CD14-positive monocyte (primary cell): ENCODE measurements at regions not wholly inside any gene's neighbourhood (a gene's known extent, or its start where the extent isn't known, plus 50 kb on each side); places are given as distances from the start of the nearest gene placed in this dataset.

Experiments
- DNase-seq, 3 donors: peaks; one replicate each; pipeline ENCODE4 v3.0.0-alpha.2; 2011 to 2022
- H2AFZ ChIP-seq: 2 replicates; pipeline ENCODE4 v1.6.0; 2012; ENCODE audit warnings: mild to moderate bottlenecking, low read depth, low read length, inconsistent platforms; ENCODE audit not compliant: insufficient read depth, poor library complexity, severe bottlenecking
- H3K27ac ChIP-seq, 2 donors: 1 replicate in 1 of 2; 2 replicates in 1 of 2; pipeline ENCODE4 v1.5.1; 2012 to 2013; ENCODE audit warnings: low read length in 2 of 2, control low read depth in 1 of 2, inconsistent platforms in 1 of 2, low read depth in 1 of 2, mild to moderate bottlenecking in 1 of 2
- H3K27me3 ChIP-seq, 2 donors: one replicate each; pipeline versions ENCODE4 v1.6.0 to v1.6.1; 2011 to 2013; ENCODE audit warnings: low read length in 2 of 2; ENCODE audit not compliant: control insufficient read depth in 2 of 2, insufficient read depth in 2 of 2
- H3K36me3 ChIP-seq, 2 donors: replicated peaks in 1 of 2; 1 replicate in 1 of 2; 2 replicates in 1 of 2; pipeline versions ENCODE4 v1.5.1 to v1.6.1; 2012 to 2013; ENCODE audit warnings: low read length in 2 of 2, control low read depth in 1 of 2, inconsistent platforms in 1 of 2, mild to moderate bottlenecking in 1 of 2; ENCODE audit not compliant: insufficient read depth in 2 of 2, control insufficient read depth in 1 of 2
- H3K4me1 ChIP-seq, 2 donors: 1 replicate in 1 of 2; 2 replicates in 1 of 2; pipeline versions ENCODE4 v1.5.1 to v1.6.1; 2012 to 2013; ENCODE audit warnings: low read length in 2 of 2, control low read depth in 1 of 2, inconsistent platforms in 1 of 2, mild to moderate bottlenecking in 1 of 2, moderate library complexity in 1 of 2; ENCODE audit not compliant: insufficient read depth in 2 of 2, control insufficient read depth in 1 of 2
- H3K4me2 ChIP-seq: replicated peaks from 2 replicates; pipeline ENCODE3; 2012; ENCODE audit warnings: low read length, moderate library complexity, mild to moderate bottlenecking; ENCODE audit not compliant: poor library complexity, severe bottlenecking; ENCODE audit errors: extremely low read depth
- H3K4me3 ChIP-seq, 3 experiments: fragments of 200-600 bp in 1 of 3; sonication (generic) in 1 of 3; replicated peaks in 1 of 3; 1 replicate in 2 of 3; 2 replicates in 1 of 3; pipeline ENCODE4 v1.5.1; 2011 to 2013; ENCODE audit warnings: low read length in 3 of 3, mild to moderate bottlenecking in 3 of 3, control low read depth in 2 of 3, low read depth in 2 of 3, inconsistent platforms in 1 of 3, moderate library complexity in 1 of 3
- H3K79me2 ChIP-seq: 2 replicates; pipeline ENCODE4 v1.6.0; 2012; ENCODE audit warnings: mild to moderate bottlenecking, control low read depth, inconsistent platforms, low read length, moderate library complexity; ENCODE audit not compliant: insufficient read depth
- H3K9ac ChIP-seq: 2 replicates; pipeline ENCODE4 v1.6.0; 2017; ENCODE audit warnings: low read length, mild to moderate bottlenecking; ENCODE audit not compliant: insufficient read depth, poor library complexity, severe bottlenecking
- H3K9me3 ChIP-seq, 2 donors: replicated peaks in 1 of 2; 1 replicate in 1 of 2; 2 replicates in 1 of 2; pipeline versions ENCODE4 v1.5.1 to v1.6.1; 2012 to 2013; ENCODE audit warnings: low read length in 2 of 2, control low read depth in 1 of 2; ENCODE audit not compliant: control insufficient read depth in 1 of 2, insufficient read depth in 1 of 2
- H4K20me1 ChIP-seq: 2 replicates; pipeline ENCODE4 v1.6.0; 2012; ENCODE audit warnings: mild to moderate bottlenecking, low read length, control low read depth, moderate library complexity; ENCODE audit not compliant: insufficient read depth
- H3K27ac Mint-ChIP-seq, 7 donors: one replicate each; pipeline ENCODE4 v1.8.0; 2020; ENCODE audit warnings: mild to moderate bottlenecking in 7 of 7, mixed read lengths in 7 of 7, moderate library complexity in 6 of 7, inconsistent platforms in 2 of 7
- H3K27me3 Mint-ChIP-seq, 3 donors: one replicate each; pipeline ENCODE4 v1.8.0; 2021 to 2022; ENCODE audit warnings: low read depth in 3 of 3, mild to moderate bottlenecking in 3 of 3, mixed read lengths in 3 of 3, moderate library complexity in 3 of 3, inconsistent platforms in 1 of 3
- H3K36me3 Mint-ChIP-seq, 2 donors: one replicate each; pipeline ENCODE4 v1.8.0; 2020; ENCODE audit warnings: mixed read lengths in 2 of 2, inconsistent platforms in 1 of 2, mild to moderate bottlenecking in 1 of 2
- H3K4me1 Mint-ChIP-seq: one replicate; pipeline ENCODE4 v1.8.0; 2020; ENCODE audit warnings: mild to moderate bottlenecking, mixed read lengths
- H3K4me3 Mint-ChIP-seq, 2 donors: one replicate each; pipeline ENCODE4 v1.8.0; 2020; ENCODE audit warnings: mild to moderate bottlenecking in 2 of 2, mixed read lengths in 2 of 2, moderate library complexity in 1 of 2
- H3K9me3 Mint-ChIP-seq, 7 donors: one replicate each; pipeline ENCODE4 v1.8.0; 2020 to 2022; ENCODE audit warnings: mixed read lengths in 7 of 7, mild to moderate bottlenecking in 6 of 7, moderate library complexity in 6 of 7, inconsistent platforms in 2 of 7
- CTCF ChIP-seq: fragments of 200-600 bp; IDR thresholded peaks from one replicate; pipeline ENCODE4 v1.8.0; 2022; ENCODE audit warnings: antibody characterized with exemption, mild to moderate bottlenecking
- WGBS: methylation state at CpG from one replicate; pipeline ENCODE4 v1.1.5; 2013; ENCODE audit warnings: missing lambda C conversion rate; ENCODE audit not compliant: insufficient coverage; 5-methylcytosine and 5-hydroxymethylcytosine counted together
- intact Hi-C, 2 donors: fragments of 100-400 bp; cut with micrococcal nuclease; formaldehyde crosslinking; loops; one replicate each; pipeline versions ENCODE4 v1.15.0 to v1.15.1; 2023

- WGBS: 92% methylated on average over 3 of the region's 4 CpGs
- intact Hi-C loops: no loop called here
- Histone ChIP-seq H3K9me3 (no peaks in the 10 kb centered on the region), H3K27ac (no peak overlapping the region), H3K4me3 (no peak overlapping the region), H3K9ac (no peak overlapping the region), H3K79me2 (no peaks in the 10 kb centered on the region), H3K4me1 (no peaks in the 10 kb centered on the region), H2AFZ (no peak overlapping the region), H3K27me3 (no peaks in the 10 kb centered on the region), H3K36me3 (no peaks in the 10 kb centered on the region), H4K20me1 (no peaks in the 10 kb centered on the region), H3K4me2 (no peak overlapping the region)
- Mint-ChIP-seq H3K27me3 (peaks cover 0 to 3% (median 2%) of the 10 kb centered on the region in 3 donors), H3K4me3 (no peak overlapping the region), H3K36me3 (no peaks in the 10 kb centered on the region), H3K4me1 (no peaks in the 10 kb centered on the region), H3K9me3 (peaks cover 0 to 6% (median 2%) of the 10 kb centered on the region in 7 donors), H3K27ac (no peak overlapping the region)
- DNase-seq: no peak
- no peak for TF ChIP-seq CTCF
Observed at GRCh38 chr16:73848993-73849392, 447.6 kb upstream of the PSMD7 start.

DNA sequence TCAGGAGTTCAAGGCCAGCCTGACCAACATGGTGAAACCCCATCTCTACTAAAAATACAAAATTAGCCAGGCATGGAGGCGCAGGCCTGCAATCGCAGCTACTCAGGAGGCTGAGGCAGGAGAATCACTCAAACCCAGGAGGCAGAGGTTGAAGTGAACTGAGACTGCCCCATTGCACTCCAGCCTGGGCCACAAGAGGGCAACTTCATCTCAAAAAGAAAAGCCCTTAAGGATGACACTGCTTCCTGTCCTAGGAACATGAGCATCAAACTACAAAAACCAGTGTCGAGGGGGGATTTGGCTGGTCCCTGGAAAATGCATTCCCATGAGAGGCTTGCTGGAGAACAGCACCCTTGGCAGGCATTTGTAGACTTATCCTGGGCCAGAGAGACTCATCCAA is 449.5 kb upstream of the PSMD7 start:
- H3K4me3 ChIP-seq: no peak overlapping the region
- peaks cover 1 to 2% (median 2%) of the 10 kb centered on the region in 3 donors for H3K27me3 Mint-ChIP-seq
- DNase-seq: no peak
- H3K9me3 Mint-ChIP-seq: peaks cover 0 to 6% (median 1%) of the 10 kb centered on the region in 7 donors
- H3K9ac ChIP-seq: no peak overlapping the region
- no peak overlapping the region for H3K27ac Mint-ChIP-seq
- no peaks in the 10 kb centered on the region for H3K36me3 Mint-ChIP-seq
- no peak overlapping the region for H3K4me3 Mint-ChIP-seq
- no peak overlapping the region for H3K4me2 ChIP-seq
- WGBS: 88% methylated on average over 3 of the region's 3 CpGs
- intact Hi-C loops: no loop called here
- no peaks in the 10 kb centered on the region for H3K36me3 ChIP-seq
- H3K27ac ChIP-seq: no peak overlapping the region
- H2AFZ ChIP-seq: no peak overlapping the region
- no peaks in the 10 kb centered on the region for H3K4me1 Mint-ChIP-seq
- H3K9me3 ChIP-seq: no peaks in the 10 kb centered on the region
- H3K4me1 ChIP-seq: no peaks in the 10 kb centered on the region
- no peak for TF ChIP-seq CTCF
- no peaks in the 10 kb centered on the region for H3K27me3 ChIP-seq
- no peaks in the 10 kb centered on the region for H3K79me2 ChIP-seq
- no peaks in the 10 kb centered on the region for H4K20me1 ChIP-seq
